ENCODE measurements at regions not wholly inside any gene's neighbourhood (a gene's known extent, or its start where the extent isn't known, plus 50 kb on each side); places are given as distances from the start of the nearest gene placed in this dataset.

DNA sequence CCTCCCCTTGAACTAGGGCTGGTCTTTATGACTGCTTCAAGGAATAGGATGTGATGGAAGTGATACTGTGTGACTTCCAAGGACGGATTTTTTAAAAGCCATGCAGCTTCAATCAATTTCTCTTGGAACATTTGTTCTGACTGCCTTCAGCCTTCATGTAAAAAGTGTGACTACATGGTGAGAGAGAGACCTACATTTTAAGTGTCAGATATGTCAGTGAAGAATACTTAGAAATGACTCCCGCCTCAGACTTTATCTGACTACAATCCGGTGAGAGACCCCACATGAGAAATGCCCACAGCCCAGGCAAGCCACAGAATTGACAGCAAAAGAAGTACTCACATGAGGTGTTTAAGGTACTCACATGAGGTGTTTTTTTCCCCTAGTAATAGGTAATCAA is 295.3 kb downstream of the KCNC2 start:
- POLR2A ChIA-PET = no interaction called here
- H3K4me1 Mint-ChIP-seq = no peaks in the 10 kb centered on the region
- CTCF ChIA-PET = no interaction called here
- no peak overlapping the region for H3K27ac Mint-ChIP-seq
- no peaks in the 10 kb centered on the region for H3K27me3 Mint-ChIP-seq
- H3K36me3 Mint-ChIP-seq (ENCODE audit: low read depth) = no peaks in the 10 kb centered on the region
- H3K4me3 Mint-ChIP-seq = no peak overlapping the region
- H3K9me3 Mint-ChIP-seq = no peaks in the 10 kb centered on the region
- no peak for DNase-seq

DNA sequence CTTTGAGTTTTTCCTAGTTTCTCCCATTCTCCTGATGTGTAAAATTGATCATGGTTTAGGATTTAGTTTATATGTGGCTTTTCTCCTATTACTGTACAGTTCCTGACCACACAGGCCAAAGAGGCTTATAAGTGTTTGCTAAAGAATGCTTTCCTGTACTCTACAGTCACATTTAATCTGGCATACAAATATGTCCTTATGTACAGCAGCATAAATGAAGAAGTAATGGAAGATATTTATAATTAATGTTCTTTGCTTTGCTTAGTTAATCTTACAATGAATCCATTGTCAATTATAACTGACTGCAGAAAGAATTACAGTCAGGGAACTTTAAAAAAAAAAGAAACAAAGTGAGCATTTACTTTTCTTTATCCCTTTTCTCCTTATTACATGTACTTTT is 293.9 kb downstream of the KCNC2 start:
- no peaks in the 10 kb centered on the region for H3K4me1 Mint-ChIP-seq
- no peak for DNase-seq
- H3K36me3 Mint-ChIP-seq (ENCODE audit: low read depth) = no peaks in the 10 kb centered on the region
- no peak overlapping the region for H3K4me3 Mint-ChIP-seq
- no peak overlapping the region for H3K27ac Mint-ChIP-seq
- CTCF ChIA-PET = no interaction called here
- POLR2A ChIA-PET = no interaction called here
- no peaks in the 10 kb centered on the region for H3K27me3 Mint-ChIP-seq
- H3K9me3 Mint-ChIP-seq = no peaks in the 10 kb centered on the region

DNA sequence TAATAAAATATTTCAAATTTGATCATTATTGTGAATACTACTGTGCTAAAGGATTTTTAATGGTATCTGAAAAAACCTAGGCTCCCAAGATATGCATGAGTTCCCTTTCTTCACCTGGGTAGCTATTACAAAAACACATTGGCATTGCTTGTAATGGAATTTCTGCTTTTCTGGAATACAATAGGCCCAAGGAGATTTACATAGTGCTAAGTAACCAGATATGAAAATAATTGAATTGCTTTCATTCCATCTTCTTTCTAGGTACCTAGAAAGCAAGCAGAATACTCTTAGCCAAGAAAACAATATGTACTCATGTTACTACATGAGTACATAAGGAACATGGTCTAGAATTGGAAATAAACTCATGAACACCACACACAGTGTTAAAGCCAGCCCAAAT is 291.9 kb downstream of the KCNC2 start:
- POLR2A ChIA-PET = no interaction called here
- no peak for DNase-seq
- H3K4me1 Mint-ChIP-seq = no peaks in the 10 kb centered on the region
- H3K27me3 Mint-ChIP-seq = no peaks in the 10 kb centered on the region
- H3K4me3 Mint-ChIP-seq = no peak overlapping the region
- H3K27ac Mint-ChIP-seq = no peak overlapping the region
- no peaks in the 10 kb centered on the region for H3K36me3 Mint-ChIP-seq (ENCODE audit: low read depth)
- CTCF ChIA-PET = no interaction called here
- H3K9me3 Mint-ChIP-seq = peaks cover 6% of the 10 kb centered on the region

DNA sequence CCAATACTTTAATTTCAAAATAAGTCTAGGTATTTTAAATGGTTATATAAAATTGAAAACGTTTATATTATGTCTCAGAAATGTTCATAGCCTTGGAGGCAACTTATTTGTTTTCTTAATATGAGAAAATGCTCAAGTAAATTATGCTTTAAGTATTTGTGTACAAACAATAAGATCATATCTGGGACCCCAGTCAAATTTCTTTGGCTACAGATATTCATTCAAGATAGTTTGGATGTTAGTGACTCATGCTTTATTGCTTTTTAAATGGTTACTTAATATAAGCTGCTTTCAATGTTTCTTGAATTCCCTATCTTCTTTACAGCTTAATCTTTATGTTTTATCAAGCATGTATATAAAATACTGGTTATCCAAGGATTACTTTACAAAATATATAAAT is 291.3 kb downstream of the KCNC2 start:
- Mint-ChIP-seq H3K9me3 (peaks cover 8% of the 10 kb centered on the region), H3K27me3 (no peaks in the 10 kb centered on the region), H3K36me3 (ENCODE audit: low read depth) (no peaks in the 10 kb centered on the region), H3K27ac (no peak overlapping the region), H3K4me1 (no peaks in the 10 kb centered on the region), H3K4me3 (no peak overlapping the region)
- POLR2A ChIA-PET = no interaction called here
- CTCF ChIA-PET = no interaction called here
- DNase-seq = no peak

DNA sequence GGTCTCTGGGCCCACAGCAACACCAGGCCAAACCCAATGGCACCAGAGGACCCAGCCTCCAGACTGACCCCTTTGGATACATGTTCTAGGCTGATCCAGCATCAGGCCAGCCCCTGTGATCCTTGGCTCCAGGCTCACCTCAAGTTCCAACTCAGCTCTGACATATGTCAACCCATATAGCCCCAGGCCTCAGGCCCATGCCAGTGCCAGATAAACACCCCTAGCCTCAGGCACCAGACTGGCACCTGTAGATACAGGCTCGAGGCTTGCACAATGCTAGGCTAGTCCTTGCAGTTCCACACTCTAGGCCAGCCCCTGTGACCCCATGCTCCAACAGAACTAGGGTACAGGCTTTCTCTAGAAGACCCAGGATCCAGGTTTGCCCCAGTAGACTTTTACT is 287.5 kb downstream of the KCNC2 start:
- H3K36me3 Mint-ChIP-seq (ENCODE audit: low read depth) = no peaks in the 10 kb centered on the region
- ChIA-PET POLR2A (no interaction called here), CTCF (no interaction called here)

DNA sequence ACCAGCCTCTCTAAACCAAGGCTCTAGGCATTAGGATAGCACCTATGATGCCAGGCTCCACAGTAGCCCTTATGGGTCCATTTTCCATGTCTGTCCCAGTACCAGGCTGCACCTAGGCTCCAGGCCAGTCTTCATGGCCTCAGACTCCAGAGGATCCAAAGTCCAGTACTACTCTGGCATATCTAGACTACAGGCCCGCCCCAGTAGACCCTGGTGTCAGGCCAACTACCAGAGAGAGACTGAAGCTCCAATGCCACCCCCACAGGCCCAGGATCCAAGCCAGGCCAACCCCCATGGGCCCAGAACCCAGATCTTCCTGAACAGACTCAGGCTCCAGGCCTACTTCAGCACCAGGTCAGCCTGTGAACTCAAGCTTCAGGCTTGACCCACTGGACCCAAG is 287.0 kb downstream of the KCNC2 start:
- no peak overlapping the region for H3K27ac Mint-ChIP-seq
- ChIA-PET CTCF (no interaction called here), POLR2A (no interaction called here)
- no peaks in the 10 kb centered on the region for H3K4me1 Mint-ChIP-seq
- H3K4me3 Mint-ChIP-seq = no peak overlapping the region
- DNase-seq = no peak
- H3K36me3 Mint-ChIP-seq (ENCODE audit: low read depth) = no peaks in the 10 kb centered on the region
- no peaks in the 10 kb centered on the region for H3K27me3 Mint-ChIP-seq
- peaks cover 16% of the 10 kb centered on the region for H3K9me3 Mint-ChIP-seq

More for the DNA sequence above, 287.5 kb downstream of the KCNC2 start:
- Mint-ChIP-seq H3K27me3 (no peaks in the 10 kb centered on the region), H3K4me1 (no peaks in the 10 kb centered on the region), H3K4me3 (no peak overlapping the region), H3K9me3 (peaks cover 16% of the 10 kb centered on the region), H3K27ac (no peak overlapping the region)
- DNase-seq = no peak

DNA sequence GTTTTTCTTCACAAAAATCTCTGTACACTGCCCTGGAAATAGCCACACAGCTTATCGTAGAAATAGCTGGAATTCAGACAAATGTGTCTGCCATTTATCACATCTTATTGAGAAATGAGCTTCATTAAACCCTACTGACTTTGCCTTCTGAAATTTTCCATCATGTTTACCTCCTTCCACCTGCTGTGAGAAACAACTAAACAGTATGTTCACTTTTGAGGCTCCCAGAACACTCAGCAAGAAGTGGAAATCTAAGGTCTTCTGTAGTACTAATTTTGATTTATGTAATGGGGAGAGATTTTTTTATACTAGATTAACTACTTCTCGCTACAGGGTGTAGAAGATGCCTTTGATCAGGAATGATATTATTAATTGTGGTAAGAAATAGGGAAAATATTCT is 268.0 kb downstream of the KCNC2 start:
- Mint-ChIP-seq H3K9me3 (no peaks in the 10 kb centered on the region), H3K27ac (no peak overlapping the region), H3K36me3 (ENCODE audit: low read depth) (no peaks in the 10 kb centered on the region), H3K4me3 (no peak overlapping the region), H3K4me1 (peaks cover 12% of the 10 kb centered on the region), H3K27me3 (no peaks in the 10 kb centered on the region)
- ChIA-PET CTCF (no interaction called here), POLR2A (no interaction called here)
- no peak for DNase-seq

DNA sequence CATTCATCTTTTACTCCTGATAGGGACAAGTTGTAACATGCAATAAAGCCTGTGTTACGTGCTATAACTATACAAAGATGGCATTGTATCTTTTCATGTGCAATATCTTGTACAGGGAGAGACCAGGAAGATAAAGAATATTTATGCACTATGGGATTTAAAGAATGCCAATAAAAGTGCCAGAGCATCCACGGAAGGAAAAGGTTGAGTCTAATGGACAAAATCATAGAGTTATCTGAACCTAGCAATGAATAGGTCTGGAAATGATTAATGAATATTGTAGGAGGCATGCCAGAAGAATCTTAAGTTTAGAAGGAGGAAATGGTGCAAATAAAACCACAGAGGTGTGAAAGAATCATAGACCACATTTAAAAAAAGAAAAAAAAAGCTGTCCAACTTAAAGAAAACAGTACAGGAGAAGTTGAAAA is 263.9 kb downstream of the KCNC2 start:
- POLR2A ChIA-PET = no interaction called here
- no peak overlapping the region for H3K4me3 Mint-ChIP-seq
- CTCF ChIA-PET = no interaction called here
- peak overlapping the region; percentile 8 for H3K27ac Mint-ChIP-seq
- no peaks in the 10 kb centered on the region for H3K36me3 Mint-ChIP-seq (ENCODE audit: low read depth)
- H3K4me1 Mint-ChIP-seq = peaks cover 12% of the 10 kb centered on the region
- H3K27me3 Mint-ChIP-seq = no peaks in the 10 kb centered on the region
- H3K9me3 Mint-ChIP-seq = no peaks in the 10 kb centered on the region
- no peak for DNase-seq

DNA sequence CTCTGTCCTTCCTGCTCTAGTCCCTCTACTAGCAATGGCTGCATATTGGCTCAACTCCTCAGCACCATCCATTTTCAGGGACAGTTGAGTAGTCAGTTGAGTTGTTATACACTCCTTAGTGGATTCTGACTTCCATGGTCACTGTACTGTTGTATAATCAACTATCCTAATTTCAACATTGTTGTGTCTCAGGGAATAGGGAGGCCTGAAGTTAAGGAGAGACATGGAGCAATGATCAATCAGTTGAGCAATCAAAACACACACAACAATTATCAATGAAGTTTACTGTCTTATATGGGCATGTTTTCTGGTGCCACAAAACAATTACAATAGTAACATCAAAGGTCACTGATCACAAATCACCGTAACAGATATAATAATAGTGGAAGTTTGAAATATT is 255.9 kb downstream of the KCNC2 start:
- Mint-ChIP-seq H3K27me3 (no peaks in the 10 kb centered on the region), H3K27ac (no peak overlapping the region), H3K9me3 (no peaks in the 10 kb centered on the region), H3K4me3 (no peak overlapping the region), H3K4me1 (no peaks in the 10 kb centered on the region), H3K36me3 (ENCODE audit: low read depth) (no peaks in the 10 kb centered on the region)
- ChIA-PET POLR2A (no interaction called here), CTCF (no interaction called here)
- DNase-seq = no peak

DNA sequence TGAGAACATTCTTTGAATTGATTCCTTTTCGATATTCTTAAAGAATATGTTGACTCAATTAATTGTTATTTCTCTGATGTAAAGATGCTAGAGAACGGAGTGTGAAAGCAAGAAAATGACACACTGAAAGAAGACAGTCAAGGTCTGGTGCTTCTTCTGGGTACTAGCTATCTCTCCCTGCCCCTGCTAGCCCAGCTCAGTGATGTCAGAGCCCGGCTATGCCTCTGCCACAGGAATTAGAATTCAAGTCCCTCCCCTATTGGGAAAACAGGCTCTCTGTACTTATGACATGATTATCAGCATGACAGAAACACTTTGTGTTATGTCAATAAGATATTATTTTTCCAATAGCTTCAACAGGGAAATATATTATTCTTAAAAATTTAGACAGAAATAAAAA is 252.4 kb downstream of the KCNC2 start:
- CTCF ChIA-PET = no interaction called here

DNA sequence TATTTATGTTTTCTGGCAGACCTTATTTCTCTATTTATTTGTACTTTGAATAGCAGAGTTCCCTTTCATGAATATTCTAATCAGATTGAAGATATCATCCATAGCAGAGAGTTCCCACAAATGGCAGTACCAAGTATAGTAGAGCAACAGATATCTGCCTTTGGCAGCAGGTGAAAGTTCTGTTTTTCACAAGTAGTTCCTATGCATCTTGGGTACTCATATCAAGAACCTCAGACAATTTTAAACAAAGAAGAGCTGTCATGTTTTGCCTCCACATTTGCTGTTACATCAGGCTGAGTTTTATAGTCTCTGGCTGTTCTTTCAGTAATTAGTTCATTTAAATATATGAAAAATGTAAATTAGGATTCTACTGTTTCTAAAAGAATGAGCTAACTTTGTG is 252.0 kb downstream of the KCNC2 start:
- ChIA-PET CTCF (no interaction called here), POLR2A (no interaction called here)
- H3K27me3 Mint-ChIP-seq = no peaks in the 10 kb centered on the region
- H3K27ac Mint-ChIP-seq = no peak overlapping the region
- H3K4me3 Mint-ChIP-seq = no peak overlapping the region
- no peak for DNase-seq
- no peaks in the 10 kb centered on the region for H3K36me3 Mint-ChIP-seq (ENCODE audit: low read depth)
- H3K9me3 Mint-ChIP-seq = no peaks in the 10 kb centered on the region
- no peaks in the 10 kb centered on the region for H3K4me1 Mint-ChIP-seq

More for the DNA sequence above, 252.4 kb downstream of the KCNC2 start:
- Mint-ChIP-seq H3K4me3 (no peak overlapping the region), H3K27ac (no peak overlapping the region), H3K36me3 (ENCODE audit: low read depth) (no peaks in the 10 kb centered on the region), H3K27me3 (no peaks in the 10 kb centered on the region), H3K9me3 (no peaks in the 10 kb centered on the region), H3K4me1 (no peaks in the 10 kb centered on the region)
- POLR2A ChIA-PET = no interaction called here
- DNase-seq = no peak

DNA sequence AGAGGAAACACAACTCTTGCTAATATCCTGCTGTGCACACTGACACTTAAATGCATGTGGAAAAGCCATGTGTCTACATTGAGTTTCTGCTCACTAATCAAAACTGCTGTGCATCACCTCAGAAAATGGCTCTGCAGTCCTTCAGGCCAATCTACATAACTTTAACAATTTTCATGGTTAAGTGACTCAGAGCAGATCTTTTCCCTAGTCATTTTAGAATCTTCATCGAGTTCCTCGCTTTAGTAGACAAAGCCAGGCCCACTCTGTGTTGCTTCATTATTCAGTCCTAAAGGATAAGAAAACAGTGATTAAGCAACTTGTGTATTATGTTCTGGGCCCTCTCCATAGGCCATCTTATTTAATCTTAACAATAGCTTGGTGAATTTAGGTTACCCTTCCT is 250.0 kb downstream of the KCNC2 start:
- Mint-ChIP-seq H3K36me3 (ENCODE audit: low read depth) (no peaks in the 10 kb centered on the region), H3K4me1 (no peaks in the 10 kb centered on the region), H3K27ac (no peak overlapping the region), H3K4me3 (no peak overlapping the region), H3K27me3 (no peaks in the 10 kb centered on the region), H3K9me3 (no peaks in the 10 kb centered on the region)
- POLR2A ChIA-PET = no interaction called here
- CTCF ChIA-PET = no interaction called here
- DNase-seq = no peak

DNA sequence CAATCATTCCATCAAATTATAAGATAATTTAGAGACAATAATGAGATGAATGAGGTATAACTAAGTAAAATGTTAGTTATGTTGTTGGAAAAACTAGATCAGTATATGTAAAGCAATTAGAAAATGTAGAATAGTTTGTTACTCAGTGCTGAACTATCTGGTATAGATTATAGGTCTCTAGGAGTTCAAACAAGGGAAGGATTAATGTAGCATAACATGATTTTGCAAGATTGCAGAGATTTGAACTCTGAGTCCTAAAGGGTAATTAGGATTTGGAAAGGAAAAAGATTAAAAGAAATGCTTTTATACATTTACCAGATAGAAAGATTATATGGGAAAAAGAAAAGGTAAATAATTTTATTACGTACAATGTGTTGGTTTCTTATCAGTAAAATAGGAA is 246.3 kb downstream of the KCNC2 start:
- Mint-ChIP-seq H3K4me1 (no peaks in the 10 kb centered on the region), H3K27me3 (no peaks in the 10 kb centered on the region), H3K27ac (no peak overlapping the region), H3K36me3 (ENCODE audit: low read depth) (no peaks in the 10 kb centered on the region), H3K4me3 (no peak overlapping the region), H3K9me3 (no peaks in the 10 kb centered on the region)
- DNase-seq = no peak
- POLR2A ChIA-PET = no interaction called here
- CTCF ChIA-PET = no interaction called here

DNA sequence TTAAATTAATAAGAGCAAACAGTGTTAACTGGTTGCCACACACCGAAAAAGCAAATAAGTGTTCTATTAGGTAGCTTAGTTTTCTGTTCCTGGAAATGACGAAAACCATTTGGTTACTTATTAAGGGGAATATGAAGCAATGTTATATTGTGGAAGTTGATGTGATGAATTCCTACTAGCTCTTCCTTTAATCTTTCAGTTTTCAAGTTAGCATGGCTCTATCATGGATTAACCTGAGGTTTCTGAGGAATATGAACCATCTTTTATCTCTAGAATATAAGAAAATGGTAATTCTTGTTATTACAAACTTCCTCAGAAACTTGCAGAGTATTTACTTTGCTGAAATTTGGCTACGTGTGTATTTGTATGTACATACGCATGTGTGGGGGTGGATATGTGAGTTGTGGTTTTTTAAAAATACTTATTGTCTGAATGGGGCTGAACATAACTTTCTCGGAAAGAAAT is 245.7 kb downstream of the KCNC2 start:
- H3K4me1 Mint-ChIP-seq = no peaks in the 10 kb centered on the region
- ChIA-PET CTCF (no interaction called here), POLR2A (no interaction called here)
- no peak for DNase-seq
- H3K27ac Mint-ChIP-seq = no peak overlapping the region
- no peaks in the 10 kb centered on the region for H3K36me3 Mint-ChIP-seq (ENCODE audit: low read depth)
- no peaks in the 10 kb centered on the region for H3K27me3 Mint-ChIP-seq
- no peaks in the 10 kb centered on the region for H3K9me3 Mint-ChIP-seq
- no peak overlapping the region for H3K4me3 Mint-ChIP-seq

DNA sequence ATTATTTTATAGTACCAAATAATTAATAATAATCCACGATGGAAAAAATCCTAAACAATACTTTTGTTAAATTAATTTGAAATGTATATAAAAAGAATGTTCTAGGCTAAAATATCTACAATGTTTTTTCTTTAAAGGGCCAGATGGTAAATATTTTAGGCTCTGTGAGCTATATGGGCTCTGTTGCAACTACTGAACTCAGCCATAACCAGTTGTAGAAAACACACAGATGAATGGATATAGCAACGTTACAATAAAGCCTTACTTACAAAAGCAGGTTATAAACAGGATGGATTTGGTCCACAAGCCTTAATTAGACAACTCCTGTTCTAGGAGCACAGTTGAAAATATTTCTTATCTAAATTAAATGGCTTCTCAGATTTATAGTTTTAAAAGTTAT is 245.2 kb downstream of the KCNC2 start:
- no peaks in the 10 kb centered on the region for H3K9me3 Mint-ChIP-seq
- no peaks in the 10 kb centered on the region for H3K36me3 Mint-ChIP-seq (ENCODE audit: low read depth)
- DNase-seq = no peak
- POLR2A ChIA-PET = no interaction called here
- H3K27ac Mint-ChIP-seq = no peak overlapping the region
- H3K4me3 Mint-ChIP-seq = no peak overlapping the region
- CTCF ChIA-PET = no interaction called here
- no peaks in the 10 kb centered on the region for H3K4me1 Mint-ChIP-seq
- H3K27me3 Mint-ChIP-seq = no peaks in the 10 kb centered on the region

Data from activated CD4-positive, alpha-beta memory T cell treated with anti-CD3 and anti-CD28 coated beads, Interleukin-2, amount 10 ng/mL, durations not matched to agents 7 days and 5 days (primary cell).